ENCODE measurements at regions not wholly inside any gene's neighbourhood (a gene's known extent, or its start where the extent isn't known, plus 50 kb on each side); places are given as distances from the start of the nearest gene placed in this dataset.

DNA sequence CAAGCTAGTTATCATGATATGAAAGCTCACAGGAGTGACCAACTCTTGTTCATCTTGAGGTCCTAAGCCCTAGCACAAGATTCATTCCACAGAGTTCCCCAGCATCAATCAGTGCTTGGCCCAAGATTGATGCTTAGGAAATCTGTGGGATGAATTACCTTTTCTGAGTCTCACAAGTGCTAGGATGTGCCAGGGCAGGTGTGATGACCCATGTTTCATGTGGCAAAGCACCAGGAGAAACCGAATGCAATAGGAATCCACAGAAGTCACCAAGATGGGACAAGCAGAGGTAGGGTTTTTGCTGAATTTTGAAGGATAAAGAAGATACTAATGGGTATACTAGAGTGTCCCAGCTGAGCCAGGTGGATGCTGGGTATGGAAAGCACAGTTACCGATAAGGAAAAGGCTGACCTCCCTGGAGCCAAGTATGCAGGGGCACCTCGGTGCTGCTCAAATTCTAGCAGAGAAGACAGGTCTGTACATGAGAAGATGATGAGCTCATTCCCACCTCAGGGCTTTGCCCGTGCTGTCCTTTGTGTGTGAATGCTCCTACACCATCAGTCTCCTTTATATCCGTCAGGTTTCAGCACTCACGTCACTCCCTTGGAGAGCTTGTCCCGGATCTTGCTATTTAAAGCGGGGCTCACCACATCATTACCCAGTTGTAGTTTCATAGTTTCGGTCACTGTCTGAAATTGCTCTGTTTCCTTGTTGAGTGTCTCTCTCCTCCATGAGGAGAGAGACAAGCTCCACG, 168.9 kb upstream of the TSC22D1 start:
- TF ChIP-seq CTCF (conservative IDR thresholded peaks at IDR 0.05) (no peak), ZFX (IDR thresholded peaks at IDR 0.05) (no peak)
